Panc1 (cell line): ENCODE measurements at regions not wholly inside any gene's neighbourhood (a gene's known extent, or its start where the extent isn't known, plus 50 kb on each side); places are given as distances from the start of the nearest gene placed in this dataset.

Experiments
- ATAC-seq: fragments of 200-7000 bp; cut with Tn5 transposase; 2 replicates; pipeline ENCODE4 v1.9.1; 2020; ENCODE audit warnings: mild to moderate bottlenecking, moderate library complexity
- BruUV-seq: library from RNA; stranded (reverse); fragments of 400-500 nt; replicated peaks from 2 replicates; lab custom pipeline; 2021; lab: Mats Ljungman, UMichigan
- CTCF ChIA-PET: fragments of 300-600 bp; sonication (Branson Sonifier 250); formaldehyde crosslinking; loops from one replicate; lab custom pipeline; 2022; ENCODE audit warnings: antibody characterized with exemption; lab: Charles Lee
- POLR2A ChIA-PET: fragments of 300-600 bp; sonication (Branson Sonifier 250); formaldehyde crosslinking; loops from one replicate; lab custom pipeline; 2022; ENCODE audit warnings: antibody characterized with exemption; lab: Charles Lee
- DNase-seq: peaks from one replicate; pipeline ENCODE4 v3.0.0-alpha.2; 2010; ENCODE audit warnings: low read depth, low spot score
- H3K27ac ChIP-seq: 2 replicates; pipeline ENCODE4 v1.5.1; 2011; ENCODE audit warnings: mild to moderate bottlenecking, low read length, inconsistent platforms
- H3K27me3 ChIP-seq: fragments of 200-500 bp; sonication (Bioruptor generic); 2 replicates; pipeline ENCODE4 v1.6.0; 2014; ENCODE audit warnings: low read length, inconsistent platforms; ENCODE audit not compliant: control insufficient read depth, insufficient read depth
- H3K36me3 ChIP-seq: fragments of 200-500 bp; sonication (Bioruptor generic); 2 replicates; pipeline ENCODE4 v1.5.1; 2014; ENCODE audit warnings: inconsistent platforms, mild to moderate bottlenecking, low read length, moderate library complexity; ENCODE audit not compliant: control insufficient read depth, insufficient read depth
- H3K4me1 ChIP-seq: 2 replicates; pipeline ENCODE4 v1.5.1; 2011; ENCODE audit warnings: inconsistent platforms, mild to moderate bottlenecking, low read length, moderate library complexity; ENCODE audit not compliant: control insufficient read depth, insufficient read depth
- H3K4me3 ChIP-seq, 2 experiments: 2 replicates each; pipeline ENCODE4 v1.5.1; 2011 to 2012; ENCODE audit warnings: low read depth in 2 of 2, low read length in 2 of 2, mild to moderate bottlenecking in 2 of 2, inconsistent platforms in 1 of 2, moderate library complexity in 1 of 2
- H3K9me3 ChIP-seq: fragments of 200-500 bp; sonication (Bioruptor generic); 2 replicates; pipeline ENCODE4 v1.5.1; 2014; ENCODE audit warnings: low read depth, mild to moderate bottlenecking, inconsistent platforms, low read length, moderate library complexity; ENCODE audit not compliant: control insufficient read depth, insufficient read depth
- POLR2AphosphoS5 ChIP-seq: IDR thresholded peaks from 2 replicates; pipeline ENCODE4 v1.6.1; 2012; ENCODE audit warnings: mild to moderate bottlenecking, low read depth, low read length, moderate library complexity
- SIN3A ChIP-seq: IDR thresholded peaks from 2 replicates; pipeline ENCODE4 v1.6.1; 2012; ENCODE audit warnings: low read depth, mild to moderate bottlenecking, low read length, moderate library complexity, borderline replicate concordance; ENCODE audit not compliant: insufficient read depth
- TCF7L2 ChIP-seq: IDR thresholded peaks from 2 replicates; pipeline ENCODE4 v1.6.1; 2011; ENCODE audit warnings: mild to moderate bottlenecking, low read depth, low read length, inconsistent platforms
- in situ Hi-C: cut with HindIII; loops from 2 replicates; pipeline ENCODE4 v1.10.0; 2016; ENCODE audit warnings: low sequenced_read_pairs, low pct_unique_long_range_greater_than_20kb
- intact Hi-C: fragments of 100-400 bp; cut with micrococcal nuclease; formaldehyde crosslinking; loops from one replicate; pipeline ENCODE4 v1.10.0; 2022; ENCODE audit not compliant: unreplicated experiment
- TF ChIP-seq, protein P1 (sequence below): fragments of 450-650 bp; IDR thresholded peaks from 2 replicates; pipeline ENCODE4 v1.5.1; 2017; ENCODE audit warnings: mild to moderate bottlenecking
- TF ChIP-seq, protein P2 (sequence below), 2 experiments: IDR thresholded peaks; 2 replicates each; pipeline ENCODE4 v1.6.1; 2011 to 2012; ENCODE audit warnings: low read depth in 2 of 2, control low read depth in 1 of 2, low read length in 1 of 2, mild to moderate bottlenecking in 1 of 2, moderate library complexity in 1 of 2; ENCODE audit not compliant: insufficient read depth in 1 of 2

DNA sequence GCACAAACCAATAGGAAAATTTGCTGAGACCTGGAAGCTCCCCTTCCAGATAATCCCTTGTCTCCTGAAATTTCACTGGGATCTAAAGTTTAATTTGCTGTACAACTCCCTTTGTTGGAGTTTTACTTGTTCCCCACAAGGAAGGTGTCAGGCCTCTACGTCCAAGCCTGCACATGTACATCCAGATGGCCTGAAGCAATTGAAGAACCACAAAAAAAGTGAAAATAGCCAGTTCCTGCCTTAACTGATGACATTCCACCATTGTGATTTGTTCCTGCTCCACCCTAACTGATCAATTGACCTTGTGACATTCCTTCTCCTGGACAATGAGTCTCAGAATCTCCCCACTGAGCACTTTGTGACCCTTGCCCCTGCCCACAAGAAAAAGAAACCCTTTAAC, 716.0 kb upstream of the PCDH20 start:
- Histone ChIP-seq H3K9me3 (no peaks in the 10 kb centered on the region; the same call in 1 of the 2 replicates), H3K27me3 (no peaks in the 10 kb centered on the region), H3K27ac (no peak overlapping the region), H3K4me1 (no peaks in the 10 kb centered on the region), H3K4me3 (no peak overlapping the region), H3K36me3 (no peaks in the 10 kb centered on the region)
- ATAC-seq (no peak), DNase-seq (no peak)
- in situ Hi-C loops, result no loop called here
- CTCF ChIA-PET, result no interaction called here
- TF ChIP-seq POLR2AphosphoS5 (no peak), SIN3A (no peak)
- intact Hi-C loops, result no loop called here
- POLR2A ChIA-PET, result no interaction called here
- no TSS peak for BruUV-seq

DNA sequence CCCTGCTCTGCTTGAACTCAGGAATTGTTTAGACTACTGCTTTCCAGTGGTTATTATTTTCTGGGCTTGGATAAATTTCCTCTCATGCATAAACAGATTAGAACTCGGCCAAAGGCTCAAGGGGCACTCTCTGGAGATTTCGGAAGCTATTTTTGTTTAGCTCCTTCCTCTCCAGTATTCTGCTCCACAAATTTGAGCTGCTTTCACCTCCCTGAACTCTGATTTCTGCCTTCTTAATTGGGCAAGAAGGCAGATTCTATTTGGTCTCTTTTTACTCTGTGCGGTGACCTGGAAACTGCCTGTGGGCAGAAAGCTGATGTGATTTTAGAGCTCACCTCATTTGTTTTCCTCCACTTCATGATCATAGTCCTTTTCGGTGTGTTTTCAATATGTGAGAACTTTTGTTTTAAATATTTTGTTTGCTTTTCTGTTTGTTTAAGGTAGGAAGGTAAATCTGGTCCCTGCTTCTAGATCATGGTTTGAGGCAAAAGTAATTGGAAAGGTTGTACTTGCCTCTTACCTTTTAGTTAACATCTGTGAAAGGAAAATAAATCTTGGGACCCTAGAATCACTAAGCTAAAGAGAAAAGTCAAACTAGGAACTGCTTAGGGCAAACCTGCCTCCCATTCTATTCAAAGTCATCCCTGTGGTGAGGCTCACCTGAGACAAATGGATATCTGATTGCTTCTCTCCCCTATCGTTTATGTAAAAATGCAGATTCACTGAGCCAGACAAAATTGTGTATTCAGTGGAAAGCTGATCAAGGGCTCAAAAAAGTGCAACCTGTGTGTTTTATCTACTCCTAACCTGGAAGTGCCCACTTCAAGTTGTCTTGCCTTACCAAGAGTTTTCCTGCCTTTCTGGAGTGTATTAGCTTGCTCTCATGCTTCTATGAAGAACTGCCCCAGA, 714.7 kb upstream of the PCDH20 start:
- BruUV-seq, result no TSS peak
- no peak for ATAC-seq
- Histone ChIP-seq H3K9me3 (no peaks in the 10 kb centered on the region; the same call in 1 of the 2 replicates), H3K4me3 (no peak overlapping the region), H3K27me3 (no peaks in the 10 kb centered on the region), H3K4me1 (no peaks in the 10 kb centered on the region), H3K27ac (no peak overlapping the region), H3K36me3 (no peaks in the 10 kb centered on the region)
- intact Hi-C loops, result no loop called here
- no peak for DNase-seq
- TF ChIP-seq TCF7L2 (no peak), POLR2AphosphoS5 (no peak), SIN3A (no peak)
- TF ChIP-seq, protein P1, sequence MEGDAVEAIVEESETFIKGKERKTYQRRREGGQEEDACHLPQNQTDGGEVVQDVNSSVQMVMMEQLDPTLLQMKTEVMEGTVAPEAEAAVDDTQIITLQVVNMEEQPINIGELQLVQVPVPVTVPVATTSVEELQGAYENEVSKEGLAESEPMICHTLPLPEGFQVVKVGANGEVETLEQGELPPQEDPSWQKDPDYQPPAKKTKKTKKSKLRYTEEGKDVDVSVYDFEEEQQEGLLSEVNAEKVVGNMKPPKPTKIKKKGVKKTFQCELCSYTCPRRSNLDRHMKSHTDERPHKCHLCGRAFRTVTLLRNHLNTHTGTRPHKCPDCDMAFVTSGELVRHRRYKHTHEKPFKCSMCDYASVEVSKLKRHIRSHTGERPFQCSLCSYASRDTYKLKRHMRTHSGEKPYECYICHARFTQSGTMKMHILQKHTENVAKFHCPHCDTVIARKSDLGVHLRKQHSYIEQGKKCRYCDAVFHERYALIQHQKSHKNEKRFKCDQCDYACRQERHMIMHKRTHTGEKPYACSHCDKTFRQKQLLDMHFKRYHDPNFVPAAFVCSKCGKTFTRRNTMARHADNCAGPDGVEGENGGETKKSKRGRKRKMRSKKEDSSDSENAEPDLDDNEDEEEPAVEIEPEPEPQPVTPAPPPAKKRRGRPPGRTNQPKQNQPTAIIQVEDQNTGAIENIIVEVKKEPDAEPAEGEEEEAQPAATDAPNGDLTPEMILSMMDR, result no peak
- TF ChIP-seq, protein P2, sequence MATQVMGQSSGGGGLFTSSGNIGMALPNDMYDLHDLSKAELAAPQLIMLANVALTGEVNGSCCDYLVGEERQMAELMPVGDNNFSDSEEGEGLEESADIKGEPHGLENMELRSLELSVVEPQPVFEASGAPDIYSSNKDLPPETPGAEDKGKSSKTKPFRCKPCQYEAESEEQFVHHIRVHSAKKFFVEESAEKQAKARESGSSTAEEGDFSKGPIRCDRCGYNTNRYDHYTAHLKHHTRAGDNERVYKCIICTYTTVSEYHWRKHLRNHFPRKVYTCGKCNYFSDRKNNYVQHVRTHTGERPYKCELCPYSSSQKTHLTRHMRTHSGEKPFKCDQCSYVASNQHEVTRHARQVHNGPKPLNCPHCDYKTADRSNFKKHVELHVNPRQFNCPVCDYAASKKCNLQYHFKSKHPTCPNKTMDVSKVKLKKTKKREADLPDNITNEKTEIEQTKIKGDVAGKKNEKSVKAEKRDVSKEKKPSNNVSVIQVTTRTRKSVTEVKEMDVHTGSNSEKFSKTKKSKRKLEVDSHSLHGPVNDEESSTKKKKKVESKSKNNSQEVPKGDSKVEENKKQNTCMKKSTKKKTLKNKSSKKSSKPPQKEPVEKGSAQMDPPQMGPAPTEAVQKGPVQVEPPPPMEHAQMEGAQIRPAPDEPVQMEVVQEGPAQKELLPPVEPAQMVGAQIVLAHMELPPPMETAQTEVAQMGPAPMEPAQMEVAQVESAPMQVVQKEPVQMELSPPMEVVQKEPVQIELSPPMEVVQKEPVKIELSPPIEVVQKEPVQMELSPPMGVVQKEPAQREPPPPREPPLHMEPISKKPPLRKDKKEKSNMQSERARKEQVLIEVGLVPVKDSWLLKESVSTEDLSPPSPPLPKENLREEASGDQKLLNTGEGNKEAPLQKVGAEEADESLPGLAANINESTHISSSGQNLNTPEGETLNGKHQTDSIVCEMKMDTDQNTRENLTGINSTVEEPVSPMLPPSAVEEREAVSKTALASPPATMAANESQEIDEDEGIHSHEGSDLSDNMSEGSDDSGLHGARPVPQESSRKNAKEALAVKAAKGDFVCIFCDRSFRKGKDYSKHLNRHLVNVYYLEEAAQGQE (IDR thresholded peaks at IDR 0.05; ENCODE audit: insufficient read depth in 1 of 2, low read depth in 2 of 2, low read length in 1 of 2), result no peak
- in situ Hi-C loops, result no loop called here
- ChIA-PET POLR2A (no interaction called here), CTCF (interaction anchor here (0.6 kb wide), 1 partner anchor 9 kb away, joined by 3 read pairs; no protein-coding TSS in a partner anchor)

DNA sequence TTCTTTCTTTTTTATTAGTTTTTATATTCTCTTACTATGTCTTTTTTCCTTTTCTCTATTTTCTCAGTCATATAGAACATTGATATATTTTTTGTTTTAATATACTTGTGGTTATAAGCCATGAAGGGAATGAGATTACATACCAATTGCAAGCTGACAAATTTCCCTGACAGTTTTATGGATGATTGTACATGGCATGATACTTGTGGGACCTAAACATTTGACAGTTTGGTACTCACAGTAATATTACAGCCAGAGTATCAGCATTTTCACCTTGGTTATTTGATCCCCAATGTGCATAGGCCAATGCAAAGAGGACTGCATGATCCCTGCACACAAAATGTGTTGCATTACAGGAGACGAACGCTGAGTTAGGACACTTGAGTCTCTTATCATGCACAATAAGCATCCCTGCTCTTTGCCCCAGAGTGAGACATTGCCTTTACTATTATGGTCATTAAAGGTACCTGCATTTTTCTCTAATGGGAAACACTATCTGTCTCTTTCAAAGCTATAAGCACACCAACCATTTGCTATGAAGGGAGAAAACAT, 713.4 kb upstream of the PCDH20 start:
- H3K27ac ChIP-seq, result no peak overlapping the region
- peaks cover 2% of the 10 kb centered on the region; the same call in 1 of the 2 replicates for H3K9me3 ChIP-seq
- intact Hi-C loops, result no loop called here
- H3K36me3 ChIP-seq, result no peaks in the 10 kb centered on the region
- BruUV-seq, result no TSS peak
- TF ChIP-seq SIN3A (no peak), POLR2AphosphoS5 (no peak), TCF7L2 (no peak)
- TF ChIP-seq, protein P2 (IDR thresholded peaks at IDR 0.05; ENCODE audit: insufficient read depth in 1 of 2, low read depth in 2 of 2, low read length in 1 of 2), result no peak
- TF ChIP-seq, protein P1, result no peak
- CTCF ChIA-PET, result no interaction called here
- no peak for DNase-seq
- ATAC-seq, result no peak
- POLR2A ChIA-PET, result no interaction called here
- no peaks in the 10 kb centered on the region for H3K4me1 ChIP-seq
- H3K4me3 ChIP-seq, result no peak overlapping the region
- in situ Hi-C loops, result no loop called here
- no peaks in the 10 kb centered on the region for H3K27me3 ChIP-seq
